Breast epithelium (tissue), 3 donors: ENCODE measurements at regions not wholly inside any gene's neighbourhood (a gene's known extent, or its start where the extent isn't known, plus 50 kb on each side); places are given as distances from the start of the nearest gene placed in this dataset.

Experiments used
- POLR2A ChIP-seq: fragments of 450-650 bp; IDR thresholded peaks from one replicate; pipeline ENCODE4 v1.6.1; 2016; ENCODE audit warnings: antibody characterized with exemption, mild to moderate bottlenecking, moderate library complexity
- POLR2AphosphoS5 ChIP-seq, 3 donors: sonication (generic); formaldehyde crosslinking; IDR thresholded peaks; one replicate each; pipeline ENCODE4 v1.6.1; 2017; ENCODE audit warnings: antibody characterized with exemption in 3 of 3
- TF ChIP-seq, protein P1 (sequence below), 3 donors: fragments of 450-650 bp; IDR thresholded peaks; one replicate each; pipeline ENCODE4 v1.5.1; 2016 to 2017; ENCODE audit warnings: antibody characterized with exemption in 3 of 3, mild to moderate bottlenecking in 3 of 3, moderate library complexity in 3 of 3

GRCh38 chr4:165635951-165636350, 237.1 kb upstream of the TLL1 start:
- TF ChIP-seq, protein P1, sequence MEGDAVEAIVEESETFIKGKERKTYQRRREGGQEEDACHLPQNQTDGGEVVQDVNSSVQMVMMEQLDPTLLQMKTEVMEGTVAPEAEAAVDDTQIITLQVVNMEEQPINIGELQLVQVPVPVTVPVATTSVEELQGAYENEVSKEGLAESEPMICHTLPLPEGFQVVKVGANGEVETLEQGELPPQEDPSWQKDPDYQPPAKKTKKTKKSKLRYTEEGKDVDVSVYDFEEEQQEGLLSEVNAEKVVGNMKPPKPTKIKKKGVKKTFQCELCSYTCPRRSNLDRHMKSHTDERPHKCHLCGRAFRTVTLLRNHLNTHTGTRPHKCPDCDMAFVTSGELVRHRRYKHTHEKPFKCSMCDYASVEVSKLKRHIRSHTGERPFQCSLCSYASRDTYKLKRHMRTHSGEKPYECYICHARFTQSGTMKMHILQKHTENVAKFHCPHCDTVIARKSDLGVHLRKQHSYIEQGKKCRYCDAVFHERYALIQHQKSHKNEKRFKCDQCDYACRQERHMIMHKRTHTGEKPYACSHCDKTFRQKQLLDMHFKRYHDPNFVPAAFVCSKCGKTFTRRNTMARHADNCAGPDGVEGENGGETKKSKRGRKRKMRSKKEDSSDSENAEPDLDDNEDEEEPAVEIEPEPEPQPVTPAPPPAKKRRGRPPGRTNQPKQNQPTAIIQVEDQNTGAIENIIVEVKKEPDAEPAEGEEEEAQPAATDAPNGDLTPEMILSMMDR (IDR thresholded peaks at IDR 0.05), result no peak
- TF ChIP-seq POLR2A (no peak), POLR2AphosphoS5 (IDR thresholded peaks at IDR 0.05) (no peak)
